ENCODE measurements at regions not wholly inside any gene's neighbourhood (a gene's known extent, or its start where the extent isn't known, plus 50 kb on each side); places are given as distances from the start of the nearest gene placed in this dataset.

DNA sequence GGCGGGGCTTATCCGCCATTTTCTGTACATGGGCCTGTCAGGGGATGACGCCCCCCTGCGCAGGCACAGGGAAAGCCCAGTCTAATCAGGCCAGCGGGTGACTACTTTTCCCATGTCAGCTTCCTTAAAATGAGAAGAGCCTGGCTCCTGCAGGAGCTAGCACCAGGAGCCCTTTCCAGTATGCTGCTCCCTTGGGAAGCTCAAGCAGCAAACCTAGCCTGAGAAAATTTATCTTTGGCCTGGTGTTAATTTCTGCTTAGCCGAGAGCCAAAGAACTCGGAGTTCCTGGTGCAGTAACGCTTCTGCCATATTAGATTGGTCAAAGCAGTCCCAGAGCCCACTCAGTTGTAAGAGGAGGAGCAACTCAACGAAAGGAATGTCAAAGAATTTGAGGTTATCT, 239.0 kb upstream of the PHYHIPL start:
- H2AFZ ChIP-seq (ENCODE audit: insufficient read depth, low read depth, low read length, poor library complexity, severe bottlenecking), result no peak overlapping the region
- no peak overlapping the region for H3K4me2 ChIP-seq (replicated peaks; ENCODE audit: low read depth, low read length, poor library complexity, severe bottlenecking)
- CTCF ChIA-PET, result no interaction called here
- H3K4me3 ChIP-seq (ENCODE audit: control extremely low read depth in 1 of 5, extremely low read depth in 1 of 5, insufficient read depth in 1 of 5, low read depth in 2 of 5, low read length in 4 of 5), result no peak overlapping the region
- H3K4me3 Mint-ChIP-seq, result no peak overlapping the region
- no peaks in the 10 kb centered on the region for H3K27me3 ChIP-seq (replicated peaks in 1 of 4; ENCODE audit: control extremely low read depth in 1 of 4, control insufficient read depth in 3 of 4, insufficient read depth in 4 of 4, low read length in 3 of 4)
- no peak overlapping the region for H3K27ac Mint-ChIP-seq
- no peaks in the 10 kb centered on the region for H3K79me2 ChIP-seq (ENCODE audit: control insufficient read depth, insufficient read depth, low read length)
- TF ChIP-seq, protein P1, sequence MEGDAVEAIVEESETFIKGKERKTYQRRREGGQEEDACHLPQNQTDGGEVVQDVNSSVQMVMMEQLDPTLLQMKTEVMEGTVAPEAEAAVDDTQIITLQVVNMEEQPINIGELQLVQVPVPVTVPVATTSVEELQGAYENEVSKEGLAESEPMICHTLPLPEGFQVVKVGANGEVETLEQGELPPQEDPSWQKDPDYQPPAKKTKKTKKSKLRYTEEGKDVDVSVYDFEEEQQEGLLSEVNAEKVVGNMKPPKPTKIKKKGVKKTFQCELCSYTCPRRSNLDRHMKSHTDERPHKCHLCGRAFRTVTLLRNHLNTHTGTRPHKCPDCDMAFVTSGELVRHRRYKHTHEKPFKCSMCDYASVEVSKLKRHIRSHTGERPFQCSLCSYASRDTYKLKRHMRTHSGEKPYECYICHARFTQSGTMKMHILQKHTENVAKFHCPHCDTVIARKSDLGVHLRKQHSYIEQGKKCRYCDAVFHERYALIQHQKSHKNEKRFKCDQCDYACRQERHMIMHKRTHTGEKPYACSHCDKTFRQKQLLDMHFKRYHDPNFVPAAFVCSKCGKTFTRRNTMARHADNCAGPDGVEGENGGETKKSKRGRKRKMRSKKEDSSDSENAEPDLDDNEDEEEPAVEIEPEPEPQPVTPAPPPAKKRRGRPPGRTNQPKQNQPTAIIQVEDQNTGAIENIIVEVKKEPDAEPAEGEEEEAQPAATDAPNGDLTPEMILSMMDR (IDR thresholded peaks at IDR 0.05), result no peak
- TF ChIP-seq EZH2 (IDR thresholded peaks at IDR 0.05; ENCODE audit: borderline replicate concordance, insufficient read depth, low read depth, low read length, poor library complexity, severe bottlenecking), result no peak
- peaks cover 5% of the 10 kb centered on the region for H3K27me3 Mint-ChIP-seq
- DNase-seq, result no peak
- H3K9me3 ChIP-seq (ENCODE audit: control extremely low read depth in 1 of 3, control insufficient read depth in 2 of 3, insufficient read depth in 1 of 3, low read length in 2 of 3), result no peaks in the 10 kb centered on the region
- H4K20me1 ChIP-seq (ENCODE audit: control insufficient read depth, insufficient read depth, low read length, poor library complexity, severe bottlenecking), result no peaks in the 10 kb centered on the region
- H3K9ac ChIP-seq (ENCODE audit: low read length), result no peak overlapping the region
- no peaks in the 10 kb centered on the region for H3K36me3 ChIP-seq (replicated peaks in 1 of 2; ENCODE audit: control extremely low read depth in 1 of 2, control insufficient read depth in 1 of 2, extremely low read depth in 1 of 2, insufficient read depth in 2 of 2, low read length in 1 of 2)
- H3K27ac ChIP-seq (ENCODE audit: low read length in 2 of 2), result no peak overlapping the region
- POLR2A ChIA-PET, result no interaction called here
- no peaks in the 10 kb centered on the region for H3K4me1 ChIP-seq (ENCODE audit: control insufficient read depth in 2 of 2, insufficient read depth in 2 of 2, low read length in 2 of 2)
- H3K9me3 Mint-ChIP-seq (ENCODE audit: insufficient read depth), result no peaks in the 10 kb centered on the region
- H3K4me1 Mint-ChIP-seq, result no peaks in the 10 kb centered on the region
- WGBS (ENCODE audit: insufficient coverage), result 85% methylated on average over 7 of the region's 9 CpGs
- intact Hi-C loops (cut with micrococcal nuclease), result no loop called here
- ATAC-seq (ENCODE audit: low read depth), result no peak

DNA sequence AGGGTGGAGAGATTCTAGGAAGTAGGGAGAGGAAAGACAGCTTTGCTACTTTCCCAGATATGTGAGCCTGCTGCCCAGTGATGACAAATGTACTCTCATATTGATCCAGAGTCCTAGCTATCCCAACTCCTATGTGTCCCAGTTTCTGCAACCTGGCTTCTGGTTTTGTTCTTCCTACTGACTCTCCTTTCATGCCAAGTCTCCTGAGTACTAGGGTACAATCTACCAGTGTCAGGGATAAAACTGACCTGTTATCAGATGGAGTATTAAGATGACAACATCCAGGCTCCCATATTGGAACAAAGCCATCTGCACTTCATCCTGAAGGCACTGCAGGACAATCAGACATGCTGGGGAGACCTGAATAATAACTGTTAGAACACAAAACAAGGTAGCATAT, 233.7 kb upstream of the PHYHIPL start:
- intact Hi-C loops (cut with micrococcal nuclease), result no loop called here
- no peaks in the 10 kb centered on the region for H3K9me3 ChIP-seq (ENCODE audit: control extremely low read depth in 1 of 3, control insufficient read depth in 2 of 3, insufficient read depth in 1 of 3, low read length in 2 of 3)
- H3K9ac ChIP-seq (ENCODE audit: low read length), result no peak overlapping the region
- CTCF ChIA-PET, result no interaction called here
- no peak overlapping the region for H3K4me3 ChIP-seq (ENCODE audit: control extremely low read depth in 1 of 5, extremely low read depth in 1 of 5, insufficient read depth in 1 of 5, low read depth in 2 of 5, low read length in 4 of 5)
- H3K27me3 ChIP-seq (replicated peaks in 1 of 4; ENCODE audit: control extremely low read depth in 1 of 4, control insufficient read depth in 3 of 4, insufficient read depth in 4 of 4, low read length in 3 of 4), result no peaks in the 10 kb centered on the region
- POLR2A ChIA-PET, result no interaction called here
- Mint-ChIP-seq H3K4me1 (no peaks in the 10 kb centered on the region), H3K27ac (no peak overlapping the region), H3K27me3 (no peaks in the 10 kb centered on the region), H3K4me3 (no peak overlapping the region), H3K9me3 (ENCODE audit: insufficient read depth) (peaks cover 2% of the 10 kb centered on the region)
- no peak overlapping the region for H2AFZ ChIP-seq (ENCODE audit: insufficient read depth, low read depth, low read length, poor library complexity, severe bottlenecking)
- no peaks in the 10 kb centered on the region for H4K20me1 ChIP-seq (ENCODE audit: control insufficient read depth, insufficient read depth, low read length, poor library complexity, severe bottlenecking)
- no peaks in the 10 kb centered on the region for H3K79me2 ChIP-seq (ENCODE audit: control insufficient read depth, insufficient read depth, low read length)
- ATAC-seq (ENCODE audit: low read depth) (no peak), DNase-seq (no peak)
- no peak overlapping the region for H3K27ac ChIP-seq (ENCODE audit: low read length in 2 of 2)
- H3K4me2 ChIP-seq (replicated peaks; ENCODE audit: low read depth, low read length, poor library complexity, severe bottlenecking), result no peak overlapping the region
- TF ChIP-seq, protein P1 (IDR thresholded peaks at IDR 0.05), result no peak
- no peak for TF ChIP-seq EZH2 (IDR thresholded peaks at IDR 0.05; ENCODE audit: borderline replicate concordance, insufficient read depth, low read depth, low read length, poor library complexity, severe bottlenecking)
- H3K36me3 ChIP-seq (replicated peaks in 1 of 2; ENCODE audit: control extremely low read depth in 1 of 2, control insufficient read depth in 1 of 2, extremely low read depth in 1 of 2, insufficient read depth in 2 of 2, low read length in 1 of 2), result no peaks in the 10 kb centered on the region
- no peaks in the 10 kb centered on the region for H3K4me1 ChIP-seq (ENCODE audit: control insufficient read depth in 2 of 2, insufficient read depth in 2 of 2, low read length in 2 of 2)

Data from B cell (primary cell).